ENCODE measurements at regions not wholly inside any gene's neighbourhood (a gene's known extent, or its start where the extent isn't known, plus 50 kb on each side); places are given as distances from the start of the nearest gene placed in this dataset.

GRCh38 chr7:9082203-9082602 lies 648.8 kb downstream of the NXPH1 start:
- Mint-ChIP-seq H3K27ac (no peak overlapping the region), H3K4me3 (no peak overlapping the region), H3K27me3 (ENCODE audit: low read depth) (no peaks in the 10 kb centered on the region), H3K9me3 (no peaks in the 10 kb centered on the region), H3K36me3 (ENCODE audit: low read depth) (no peaks in the 10 kb centered on the region), H3K4me1 (no peaks in the 10 kb centered on the region)
- TF ChIP-seq, protein P1, sequence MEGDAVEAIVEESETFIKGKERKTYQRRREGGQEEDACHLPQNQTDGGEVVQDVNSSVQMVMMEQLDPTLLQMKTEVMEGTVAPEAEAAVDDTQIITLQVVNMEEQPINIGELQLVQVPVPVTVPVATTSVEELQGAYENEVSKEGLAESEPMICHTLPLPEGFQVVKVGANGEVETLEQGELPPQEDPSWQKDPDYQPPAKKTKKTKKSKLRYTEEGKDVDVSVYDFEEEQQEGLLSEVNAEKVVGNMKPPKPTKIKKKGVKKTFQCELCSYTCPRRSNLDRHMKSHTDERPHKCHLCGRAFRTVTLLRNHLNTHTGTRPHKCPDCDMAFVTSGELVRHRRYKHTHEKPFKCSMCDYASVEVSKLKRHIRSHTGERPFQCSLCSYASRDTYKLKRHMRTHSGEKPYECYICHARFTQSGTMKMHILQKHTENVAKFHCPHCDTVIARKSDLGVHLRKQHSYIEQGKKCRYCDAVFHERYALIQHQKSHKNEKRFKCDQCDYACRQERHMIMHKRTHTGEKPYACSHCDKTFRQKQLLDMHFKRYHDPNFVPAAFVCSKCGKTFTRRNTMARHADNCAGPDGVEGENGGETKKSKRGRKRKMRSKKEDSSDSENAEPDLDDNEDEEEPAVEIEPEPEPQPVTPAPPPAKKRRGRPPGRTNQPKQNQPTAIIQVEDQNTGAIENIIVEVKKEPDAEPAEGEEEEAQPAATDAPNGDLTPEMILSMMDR (IDR thresholded peaks at IDR 0.05; ENCODE audit: unreplicated experiment in 3 of 3), result no peak

DNA sequence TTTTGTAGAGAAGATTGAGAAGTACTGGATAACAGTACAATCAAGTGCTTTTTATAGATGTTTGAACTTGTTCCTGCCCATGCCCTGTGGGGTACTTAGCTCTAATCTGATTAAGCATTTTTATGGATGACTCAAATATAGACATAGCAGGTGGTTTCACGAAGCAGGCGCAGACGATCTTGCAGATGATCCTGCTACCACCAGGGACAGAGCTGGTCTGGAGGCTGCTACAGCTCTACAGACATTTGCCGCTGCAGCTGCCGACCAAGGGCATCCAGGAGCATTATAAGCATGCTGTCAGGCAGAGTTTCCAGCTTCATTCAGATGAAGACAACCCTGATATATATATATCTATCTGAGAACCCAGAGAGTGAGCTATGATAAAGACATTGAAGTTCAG lies 650.4 kb downstream of the NXPH1 start:
- Mint-ChIP-seq H3K27me3 (ENCODE audit: low read depth) (no peaks in the 10 kb centered on the region), H3K4me1 (no peaks in the 10 kb centered on the region), H3K27ac (no peak overlapping the region), H3K4me3 (no peak overlapping the region), H3K9me3 (no peaks in the 10 kb centered on the region), H3K36me3 (ENCODE audit: low read depth) (no peaks in the 10 kb centered on the region)
- TF ChIP-seq, protein P1 (IDR thresholded peaks at IDR 0.05; ENCODE audit: unreplicated experiment in 3 of 3), result no peak

DNA sequence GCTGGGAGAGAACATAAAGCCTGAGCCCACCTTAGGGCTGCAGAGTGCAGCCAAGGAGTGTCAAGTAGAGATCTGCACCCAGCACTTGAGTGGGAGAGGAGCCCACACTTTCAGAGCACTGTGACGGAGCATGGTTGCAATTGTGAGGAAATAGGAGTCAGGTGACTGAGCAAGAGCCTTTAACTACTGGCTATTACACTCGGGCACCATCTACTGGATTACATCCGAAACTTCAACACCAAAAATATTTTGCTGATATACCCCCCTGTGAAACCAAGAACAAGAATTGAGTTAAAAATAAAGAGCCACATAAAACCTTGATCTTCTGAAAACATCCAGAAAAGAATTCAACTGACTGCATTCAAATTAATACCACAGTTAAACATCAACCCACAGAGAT lies 657.9 kb downstream of the NXPH1 start:
- Mint-ChIP-seq H3K4me3 (no peak overlapping the region), H3K27me3 (ENCODE audit: low read depth) (no peaks in the 10 kb centered on the region), H3K36me3 (ENCODE audit: low read depth) (no peaks in the 10 kb centered on the region), H3K27ac (no peak overlapping the region), H3K9me3 (no peaks in the 10 kb centered on the region), H3K4me1 (no peaks in the 10 kb centered on the region)
- TF ChIP-seq, protein P1 (IDR thresholded peaks at IDR 0.05; ENCODE audit: unreplicated experiment in 3 of 3), result no peak

DNA sequence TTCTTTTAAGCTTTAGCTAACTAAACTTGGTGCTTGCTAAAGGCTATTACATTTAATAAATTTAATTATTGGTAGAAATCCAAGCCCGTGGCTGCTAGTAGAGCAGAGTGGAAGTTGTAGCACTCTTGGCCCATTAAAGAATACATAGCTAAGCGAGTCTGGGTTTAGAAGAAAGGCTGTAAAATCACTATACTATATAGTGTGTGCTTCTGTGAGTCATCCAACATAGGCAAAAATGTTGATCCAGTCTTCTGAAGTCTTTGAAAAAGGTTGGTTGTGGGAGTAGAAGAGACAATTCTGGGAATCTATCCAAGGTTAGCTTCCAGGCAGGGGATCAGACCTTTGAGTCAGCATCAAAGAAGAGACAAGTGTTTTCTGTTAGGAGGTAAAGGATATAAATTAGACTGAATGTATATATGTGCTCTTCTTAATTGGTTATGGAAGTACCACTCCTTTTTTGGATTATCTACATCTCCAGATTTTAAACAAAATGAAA lies 664.2 kb downstream of the NXPH1 start:
- H3K4me1 Mint-ChIP-seq, result no peaks in the 10 kb centered on the region
- H3K36me3 Mint-ChIP-seq (ENCODE audit: low read depth), result no peaks in the 10 kb centered on the region
- H3K27me3 Mint-ChIP-seq (ENCODE audit: low read depth), result no peaks in the 10 kb centered on the region
- H3K27ac Mint-ChIP-seq, result no peak overlapping the region
- TF ChIP-seq, protein P1 (IDR thresholded peaks at IDR 0.05; ENCODE audit: unreplicated experiment in 3 of 3), result no peak
- H3K4me3 Mint-ChIP-seq, result no peak overlapping the region
- peaks cover 6% of the 10 kb centered on the region for H3K9me3 Mint-ChIP-seq

- H3K27me3 Mint-ChIP-seq (ENCODE audit: low read depth), result no peaks in the 10 kb centered on the region
- no peak overlapping the region for H3K27ac Mint-ChIP-seq
- TF ChIP-seq, protein P1 (IDR thresholded peaks at IDR 0.05; ENCODE audit: unreplicated experiment in 3 of 3), result no peak
- no peak overlapping the region for H3K4me3 Mint-ChIP-seq
- H3K9me3 Mint-ChIP-seq, result peaks cover 6% of the 10 kb centered on the region
- H3K36me3 Mint-ChIP-seq (ENCODE audit: low read depth), result no peaks in the 10 kb centered on the region
- H3K4me1 Mint-ChIP-seq, result no peaks in the 10 kb centered on the region
These were observed 666.9 kb downstream of the NXPH1 start for GRCh38 chr7:9100289-9100688.

GRCh38 chr7:9102846-9103245 lies 669.4 kb downstream of the NXPH1 start:
- peaks cover 3% of the 10 kb centered on the region for H3K9me3 Mint-ChIP-seq
- no peaks in the 10 kb centered on the region for H3K27me3 Mint-ChIP-seq (ENCODE audit: low read depth)
- no peak overlapping the region for H3K4me3 Mint-ChIP-seq
- H3K4me1 Mint-ChIP-seq, result no peaks in the 10 kb centered on the region
- no peak overlapping the region for H3K27ac Mint-ChIP-seq
- no peaks in the 10 kb centered on the region for H3K36me3 Mint-ChIP-seq (ENCODE audit: low read depth)
- TF ChIP-seq, protein P1 (IDR thresholded peaks at IDR 0.05; ENCODE audit: unreplicated experiment in 3 of 3), result no peak
